ENCODE measurements at regions not wholly inside any gene's neighbourhood (a gene's known extent, or its start where the extent isn't known, plus 50 kb on each side); places are given as distances from the start of the nearest gene placed in this dataset.

GRCh38 chrX:39384996-39385395 is 583.7 kb downstream of the MID1IP1 start:
- in situ Hi-C loops (cut with MboI; ENCODE audit: low pct_ligation_motif_present in 1 of 4, low pct_unique_long_range_greater_than_20kb in 1 of 4, low sequenced_read_pairs in 3 of 4) = no loop called here
- intact Hi-C loops (cut with DNase I; ENCODE audit: low total_unique reads) = no loop called here
- Histone ChIP-seq H3K9me3 (no peaks in the 10 kb centered on the region), H3K27me3 (no peaks in the 10 kb centered on the region), H3K36me3 (no peaks in the 10 kb centered on the region), H3K4me3 (no peak overlapping the region), H3K27ac (no peak overlapping the region), H3K4me1 (no peaks in the 10 kb centered on the region)
- no peak for DNase-seq
- WGBS, 2 donors (ENCODE audit: low coverage in 1 of 2) = 79 to 92% methylated on average over 6 of the region's 6 CpGs
- no peak for TF ChIP-seq CTCF (IDR thresholded peaks at IDR 0.05)
- no peak for TF ChIP-seq POLR2AphosphoS5 (IDR thresholded peaks at IDR 0.05)
- no peak for TF ChIP-seq POLR2A (IDR thresholded peaks at IDR 0.05)
- TF ChIP-seq EP300 (IDR thresholded peaks at IDR 0.05; ENCODE audit: low read depth) = no peak

- H3K4me3 ChIP-seq = no peak overlapping the region
- no peak overlapping the region for H3K27ac ChIP-seq
- no peaks in the 10 kb centered on the region for H3K9me3 ChIP-seq
- no peak for DNase-seq
- 72% methylated on average over 2 of the region's 2 CpGs; no CpG with 5 or more reads in 1 of the 2 donors for WGBS, 2 donors (ENCODE audit: low coverage in 1 of 2)
- in situ Hi-C loops (cut with MboI; ENCODE audit: low pct_ligation_motif_present in 1 of 4, low pct_unique_long_range_greater_than_20kb in 1 of 4, low sequenced_read_pairs in 3 of 4) = no loop called here
- H3K27me3 ChIP-seq = no peaks in the 10 kb centered on the region
- no peaks in the 10 kb centered on the region for H3K4me1 ChIP-seq
- no peaks in the 10 kb centered on the region for H3K36me3 ChIP-seq
- no peak for TF ChIP-seq EP300 (IDR thresholded peaks at IDR 0.05; ENCODE audit: low read depth)
- TF ChIP-seq POLR2A (IDR thresholded peaks at IDR 0.05) = no peak
- TF ChIP-seq CTCF (IDR thresholded peaks at IDR 0.05) = no peak
- no peak for TF ChIP-seq POLR2AphosphoS5 (IDR thresholded peaks at IDR 0.05)
- intact Hi-C loops (cut with DNase I; ENCODE audit: low total_unique reads) = no loop called here
Measured at GRCh38 chrX:39388730-39389129, 587.5 kb downstream of the MID1IP1 start.

- no peaks in the 10 kb centered on the region for H3K36me3 ChIP-seq
- intact Hi-C loops (cut with DNase I; ENCODE audit: low total_unique reads) = no loop called here
- DNase-seq = no peak
- H3K4me1 ChIP-seq = no peaks in the 10 kb centered on the region
- TF ChIP-seq POLR2AphosphoS5 (IDR thresholded peaks at IDR 0.05) = no peak
- no peak for TF ChIP-seq EP300 (IDR thresholded peaks at IDR 0.05; ENCODE audit: low read depth)
- no peak for TF ChIP-seq POLR2A (IDR thresholded peaks at IDR 0.05)
- no peak for TF ChIP-seq CTCF (IDR thresholded peaks at IDR 0.05)
- H3K4me3 ChIP-seq = no peak overlapping the region
- WGBS, 2 donors (ENCODE audit: low coverage in 1 of 2) = 65% methylated on average over 10 of the region's 10 CpGs; no CpG with 5 or more reads in 1 of the 2 donors
- no peaks in the 10 kb centered on the region for H3K9me3 ChIP-seq
- no peak overlapping the region for H3K27ac ChIP-seq
- no peaks in the 10 kb centered on the region for H3K27me3 ChIP-seq
- in situ Hi-C loops (cut with MboI; ENCODE audit: low pct_ligation_motif_present in 1 of 4, low pct_unique_long_range_greater_than_20kb in 1 of 4, low sequenced_read_pairs in 3 of 4) = no loop called here
Measured at GRCh38 chrX:39396358-39396995, 595.2 kb downstream of the MID1IP1 start.

- no peak for DNase-seq
- intact Hi-C loops (cut with DNase I; ENCODE audit: low total_unique reads) (no loop called here), in situ Hi-C loops (cut with MboI; ENCODE audit: low pct_ligation_motif_present in 1 of 4, low pct_unique_long_range_greater_than_20kb in 1 of 4, low sequenced_read_pairs in 3 of 4) (no loop called here)
- Histone ChIP-seq H3K4me1 (no peaks in the 10 kb centered on the region), H3K27me3 (no peaks in the 10 kb centered on the region), H3K9me3 (no peaks in the 10 kb centered on the region), H3K27ac (no peak overlapping the region), H3K36me3 (no peaks in the 10 kb centered on the region), H3K4me3 (no peak overlapping the region)
- 47 to 64% methylated on average over 7 to 14 of the region's 14 CpGs for WGBS, 2 donors (ENCODE audit: low coverage in 1 of 2)
- TF ChIP-seq POLR2A (IDR thresholded peaks at IDR 0.05) = no peak
- no peak for TF ChIP-seq EP300 (IDR thresholded peaks at IDR 0.05; ENCODE audit: low read depth)
- TF ChIP-seq CTCF (IDR thresholded peaks at IDR 0.05) = no peak
Measured at GRCh38 chrX:39397561-39398199, 596.4 kb downstream of the MID1IP1 start.

Data from transverse colon (tissue), 4 donors.